ENCODE measurements at regions not wholly inside any gene's neighbourhood (a gene's known extent, or its start where the extent isn't known, plus 50 kb on each side); places are given as distances from the start of the nearest gene placed in this dataset.

DNA sequence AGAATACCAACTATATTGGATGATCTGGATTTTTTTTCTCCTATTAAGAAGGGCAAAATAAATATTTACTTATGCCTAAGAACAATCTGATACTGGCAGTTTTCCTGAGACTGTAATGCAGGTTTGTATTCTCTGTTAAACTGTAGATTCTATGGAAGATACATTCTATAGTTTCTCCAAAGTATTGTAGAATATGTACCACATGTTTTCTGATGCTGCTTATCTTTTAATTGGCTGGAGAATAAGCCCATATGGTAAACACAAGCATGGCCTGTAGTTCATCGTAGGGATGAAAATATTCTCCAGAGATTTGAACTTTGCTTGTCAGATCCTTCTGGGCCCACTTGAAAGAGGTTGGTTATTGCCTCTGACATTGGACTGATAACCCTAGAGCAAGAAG is 99.1 kb downstream of the CENPW start:
- H3K4me3 Mint-ChIP-seq, result no peak overlapping the region
- no peak overlapping the region for H2AK5ac ChIP-seq (ENCODE audit: insufficient read length, low read length)

More for the DNA sequence above, 99.1 kb downstream of the CENPW start:
- no peak overlapping the region for H2BK120ac ChIP-seq (ENCODE audit: low read depth, low read length, poor library complexity, severe bottlenecking)
- Mint-ChIP-seq H3K27ac (no peak overlapping the region), H3K36me3 (ENCODE audit: insufficient read depth in 1 of 3, low read depth in 3 of 3) (no peaks in the 10 kb centered on the region), H3K9me3 (no peaks in the 10 kb centered on the region; a peak in 1 of 5 replicates), H3K27me3 (ENCODE audit: low read depth) (no peaks in the 10 kb centered on the region), H3K4me1 (peaks cover 2 to 3% of the 10 kb centered on the region in 2 experiments; a peak in 3 of 4 replicates)
- no peaks in the 10 kb centered on the region for H3K23me2 ChIP-seq (ENCODE audit: insufficient read length, low read depth, low read length, poor library complexity, severe bottlenecking)
- no peaks in the 10 kb centered on the region for H3K79me1 ChIP-seq (ENCODE audit: insufficient read depth, low read depth, low read length, poor library complexity, severe bottlenecking)
- H3K9me3 ChIP-seq (ENCODE audit: control insufficient read depth, low read depth, low read length), result no peaks in the 10 kb centered on the region
- no peak overlapping the region for H3K56ac ChIP-seq (ENCODE audit: insufficient read length, low read depth, low read length)
- no peak overlapping the region for H4K8ac ChIP-seq (replicated peaks; ENCODE audit: insufficient read length, low read depth, low read length)
- H3K9ac ChIP-seq (ENCODE audit: extremely low read depth, insufficient read length, low read length), result no peak overlapping the region
- no peak overlapping the region for H4K91ac ChIP-seq (ENCODE audit: insufficient read length, low read depth, low read length)
- no peak for DNase-seq
- no peak overlapping the region for H2BK5ac ChIP-seq (ENCODE audit: insufficient read length, low read length)
- no peak overlapping the region for H3T11ph ChIP-seq (ENCODE audit: low read length)
- no peak overlapping the region for H3K14ac ChIP-seq (ENCODE audit: insufficient read depth, low read length)
- H4K20me1 ChIP-seq (ENCODE audit: control insufficient read depth, insufficient read depth, insufficient read length), result no peaks in the 10 kb centered on the region
- whole genome bisulfite sequencing (ENCODE audit: extremely low coverage, insufficient read length, low lambda C conversion rate), result no CpG with 5 or more reads among the region's 1 CpG
- H2BK20ac ChIP-seq (ENCODE audit: low read depth, low read length, poor library complexity, severe bottlenecking), result no peak overlapping the region
- H3K18ac ChIP-seq (ENCODE audit: insufficient read length, low read depth, low read length), result no peak overlapping the region
- no peak overlapping the region for H2BK12ac ChIP-seq (ENCODE audit: insufficient read length, low read depth, low read length)
- TF ChIP-seq, protein P1, sequence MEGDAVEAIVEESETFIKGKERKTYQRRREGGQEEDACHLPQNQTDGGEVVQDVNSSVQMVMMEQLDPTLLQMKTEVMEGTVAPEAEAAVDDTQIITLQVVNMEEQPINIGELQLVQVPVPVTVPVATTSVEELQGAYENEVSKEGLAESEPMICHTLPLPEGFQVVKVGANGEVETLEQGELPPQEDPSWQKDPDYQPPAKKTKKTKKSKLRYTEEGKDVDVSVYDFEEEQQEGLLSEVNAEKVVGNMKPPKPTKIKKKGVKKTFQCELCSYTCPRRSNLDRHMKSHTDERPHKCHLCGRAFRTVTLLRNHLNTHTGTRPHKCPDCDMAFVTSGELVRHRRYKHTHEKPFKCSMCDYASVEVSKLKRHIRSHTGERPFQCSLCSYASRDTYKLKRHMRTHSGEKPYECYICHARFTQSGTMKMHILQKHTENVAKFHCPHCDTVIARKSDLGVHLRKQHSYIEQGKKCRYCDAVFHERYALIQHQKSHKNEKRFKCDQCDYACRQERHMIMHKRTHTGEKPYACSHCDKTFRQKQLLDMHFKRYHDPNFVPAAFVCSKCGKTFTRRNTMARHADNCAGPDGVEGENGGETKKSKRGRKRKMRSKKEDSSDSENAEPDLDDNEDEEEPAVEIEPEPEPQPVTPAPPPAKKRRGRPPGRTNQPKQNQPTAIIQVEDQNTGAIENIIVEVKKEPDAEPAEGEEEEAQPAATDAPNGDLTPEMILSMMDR (conservative IDR thresholded peaks at IDR 0.05), result no peak
- H3K27me3 ChIP-seq (ENCODE audit: insufficient read depth, low read length), result no peaks in the 10 kb centered on the region
- H2BK15ac ChIP-seq (ENCODE audit: low read depth, low read length), result no peak overlapping the region
- no peaks in the 10 kb centered on the region for H3K4me1 ChIP-seq (ENCODE audit: insufficient read depth, low read length)
- H3K4ac ChIP-seq (ENCODE audit: low read depth, low read length), result no peak overlapping the region
- no peaks in the 10 kb centered on the region for H3K79me2 ChIP-seq (ENCODE audit: insufficient read depth, low read length)
- H3K4me2 ChIP-seq (ENCODE audit: insufficient read depth, insufficient read length, low read length), result no peak overlapping the region
- no peak overlapping the region for H4K5ac ChIP-seq (ENCODE audit: insufficient read length, low read depth, low read length)
- H3K23ac ChIP-seq (ENCODE audit: insufficient read length, low read depth, low read length), result no peak overlapping the region
- H3K27ac ChIP-seq (ENCODE audit: insufficient read length, low read depth, low read length), result no peak overlapping the region
- no peak overlapping the region for H2AFZ ChIP-seq (ENCODE audit: low read length)

Data from H9 (cell line).